NCI-H1105 (cell line): ENCODE measurements at regions not wholly inside any gene's neighbourhood (a gene's known extent, or its start where the extent isn't known, plus 50 kb on each side); places are given as distances from the start of the nearest gene placed in this dataset.
"Not testable (repeated sequence)": the region's sequence is repeated elsewhere in the genome, so short reads cannot be mapped to it uniquely, and the experiment has no call there.

Source experiments
- DNase-seq: peaks from one replicate; lab custom pipeline; 2025; lab: John Stamatoyannopoulos, UW

DNA sequence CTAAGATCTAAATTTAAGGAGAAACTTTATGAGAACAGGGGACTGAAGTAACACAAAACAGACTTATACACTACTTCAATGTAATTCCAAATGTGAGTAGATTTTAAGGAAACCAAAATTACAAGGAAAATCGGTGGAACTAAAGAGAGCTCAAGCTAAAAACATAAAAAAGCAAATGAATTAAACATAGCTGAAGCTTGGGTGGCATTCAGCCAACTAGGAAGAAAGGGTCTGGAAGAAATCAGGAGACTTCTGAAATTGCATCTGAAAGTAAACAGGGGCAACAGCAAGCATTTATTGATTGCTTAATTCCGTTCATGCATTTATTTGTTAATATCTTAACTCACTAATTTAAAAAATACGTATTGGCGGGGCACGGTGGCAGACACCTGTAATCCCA, 727.3 kb upstream of the PKDCC start:
- DNase-seq = no peak

DNA sequence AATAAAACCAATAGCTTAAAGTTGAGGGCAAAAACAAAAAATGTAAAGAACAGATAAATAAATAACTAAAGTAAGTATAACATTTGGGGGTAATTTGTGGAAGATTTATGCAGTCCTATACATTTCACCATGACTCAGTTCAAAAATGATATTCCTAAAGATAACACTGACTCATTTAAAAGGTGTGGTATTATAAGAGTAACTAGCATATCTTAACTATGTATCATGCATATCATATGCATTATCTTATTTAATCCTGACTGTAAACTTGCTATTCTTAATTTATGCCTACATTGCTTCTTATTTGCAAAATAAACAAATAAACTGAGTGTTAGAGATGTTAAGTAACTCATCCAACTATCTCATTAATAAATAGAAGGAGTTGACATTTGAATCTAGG, 726.5 kb upstream of the PKDCC start:
- no peak for DNase-seq

DNA sequence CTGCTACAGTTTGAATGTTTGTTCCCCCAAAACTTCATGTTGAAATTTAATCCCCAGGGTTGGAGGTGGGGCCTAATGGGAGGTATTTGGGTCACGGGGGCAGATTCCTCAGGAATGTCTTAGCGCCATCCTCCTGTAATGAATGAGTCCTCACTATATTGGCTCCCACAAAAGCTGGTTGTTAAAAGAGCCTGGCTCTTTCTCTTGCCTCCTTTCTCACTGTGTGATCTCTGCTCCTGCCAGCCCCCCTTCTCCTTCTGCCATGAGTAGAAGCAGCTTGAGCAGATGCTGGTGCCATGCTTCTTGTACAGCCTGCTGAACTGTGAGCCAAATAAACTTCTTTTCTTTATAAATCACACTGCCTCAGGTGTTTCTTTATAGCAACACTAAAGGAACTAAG, 721.0 kb upstream of the PKDCC start:
- DNase-seq = no peak

DNA sequence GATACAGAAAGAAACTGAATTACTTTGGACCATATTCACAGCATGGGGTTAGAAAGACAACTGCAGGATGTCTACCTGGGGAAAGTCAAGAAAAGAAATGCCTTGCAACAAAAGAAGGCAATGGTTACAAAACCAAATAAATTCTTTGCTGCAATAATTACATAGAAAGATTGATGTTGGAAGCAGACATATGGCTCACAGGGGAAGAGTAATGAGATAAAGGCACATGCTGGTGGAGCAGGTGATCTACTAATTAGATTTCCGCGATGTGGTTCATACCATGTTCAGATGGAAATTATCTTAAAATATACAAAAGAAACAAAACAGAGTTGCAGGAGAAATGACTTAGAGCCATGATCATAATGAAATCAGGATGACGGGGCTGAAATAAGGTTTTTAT, 718.8 kb upstream of the PKDCC start:
- DNase-seq = no peak

DNA sequence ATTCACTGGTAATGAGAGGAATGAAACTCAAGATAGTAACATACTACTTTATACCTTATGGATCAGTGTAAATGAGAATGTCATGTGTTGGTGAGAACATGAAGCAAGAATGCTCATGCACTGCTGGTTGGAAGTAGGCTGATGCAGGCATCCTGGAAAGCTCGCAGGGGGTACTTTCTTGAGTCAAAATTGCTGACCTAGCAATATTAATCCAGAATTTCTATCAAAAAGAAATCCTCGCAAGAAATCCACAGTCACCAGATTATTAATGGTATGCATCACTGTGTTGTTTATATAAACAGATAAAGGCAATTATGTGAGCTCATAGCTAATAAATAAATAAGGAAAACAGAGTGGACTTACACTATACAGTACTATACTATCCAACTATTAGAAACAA, 713.7 kb upstream of the PKDCC start:
- DNase-seq = no peak

DNA sequence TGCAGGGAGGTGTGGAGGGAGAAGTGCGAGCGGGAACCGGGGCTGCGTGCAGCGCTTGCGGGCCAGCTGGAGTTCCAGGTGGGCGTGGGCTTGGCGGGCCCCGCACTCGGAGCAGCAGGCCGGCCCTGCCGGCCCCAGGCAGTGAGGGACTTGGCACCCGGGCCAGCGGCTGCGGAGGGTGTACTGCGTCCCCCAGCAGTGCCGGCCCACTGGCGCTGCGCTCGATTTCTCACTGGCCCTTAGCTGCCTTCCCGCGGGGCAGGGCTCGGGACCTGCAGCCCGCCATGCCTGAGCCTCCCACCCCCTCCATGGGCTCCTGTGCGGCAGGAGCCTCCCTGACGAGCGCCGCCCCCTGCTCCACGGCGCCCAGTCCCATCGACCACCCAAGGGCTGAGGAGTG, 712.2 kb upstream of the PKDCC start:
- DNase-seq = not testable (repeated sequence)

DNA sequence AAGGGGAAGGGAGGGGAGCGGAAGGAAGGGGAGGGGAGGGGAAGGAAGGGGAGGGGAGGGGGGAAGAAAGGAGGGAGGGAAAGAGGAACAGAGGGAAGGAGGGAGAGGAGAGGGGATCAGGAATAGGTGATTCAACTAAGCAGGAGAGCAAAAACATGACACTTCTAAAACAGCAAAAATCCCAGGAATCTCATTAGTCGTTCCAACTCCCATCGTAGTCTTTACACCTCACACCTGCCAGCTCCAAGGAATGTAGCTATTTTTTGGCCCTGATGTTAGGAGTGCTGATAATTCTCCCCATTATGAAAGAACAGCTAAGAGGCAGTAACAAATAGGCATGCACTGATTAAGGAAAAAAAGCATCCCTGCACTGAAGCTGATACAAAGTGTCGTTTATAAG, 709.9 kb upstream of the PKDCC start:
- DNase-seq = no peak

DNA sequence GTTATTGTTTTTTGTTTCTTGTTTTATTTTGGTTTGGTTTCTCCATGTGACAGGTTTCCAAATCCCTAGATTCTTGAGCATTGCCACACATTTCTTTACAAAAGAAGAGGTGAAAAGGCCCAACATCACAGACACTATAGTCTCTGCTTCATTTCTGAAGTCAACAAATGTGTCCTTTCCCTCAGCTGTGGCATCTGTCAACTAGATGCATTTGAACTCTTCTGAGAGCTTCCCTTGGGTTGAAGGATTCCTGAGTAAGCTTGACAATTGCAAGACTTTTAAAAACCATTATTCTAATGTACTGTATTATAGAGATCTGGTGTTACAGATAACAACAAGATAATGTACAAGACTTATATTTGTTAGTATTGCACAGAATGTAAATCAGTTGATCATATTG, 703.3 kb upstream of the PKDCC start:
- DNase-seq = no peak

DNA sequence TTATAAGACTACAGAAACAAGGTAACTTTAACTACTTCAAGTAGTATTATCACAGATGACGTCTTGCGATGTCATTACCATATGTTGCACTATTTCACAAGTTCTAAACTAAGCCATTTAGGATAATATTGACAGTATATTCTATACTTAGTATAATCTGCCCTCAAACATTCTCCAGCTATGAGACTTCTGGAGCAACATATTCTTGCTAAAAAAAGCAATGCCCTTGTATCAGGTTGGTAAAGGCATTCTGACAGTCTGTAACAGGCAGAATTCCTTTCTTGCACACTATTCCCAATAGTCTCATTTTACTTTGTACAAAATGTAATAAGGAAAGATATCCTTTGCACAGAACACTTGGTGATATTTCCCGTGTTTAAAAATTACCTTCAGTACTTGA, 694.8 kb upstream of the PKDCC start:
- no peak for DNase-seq

DNA sequence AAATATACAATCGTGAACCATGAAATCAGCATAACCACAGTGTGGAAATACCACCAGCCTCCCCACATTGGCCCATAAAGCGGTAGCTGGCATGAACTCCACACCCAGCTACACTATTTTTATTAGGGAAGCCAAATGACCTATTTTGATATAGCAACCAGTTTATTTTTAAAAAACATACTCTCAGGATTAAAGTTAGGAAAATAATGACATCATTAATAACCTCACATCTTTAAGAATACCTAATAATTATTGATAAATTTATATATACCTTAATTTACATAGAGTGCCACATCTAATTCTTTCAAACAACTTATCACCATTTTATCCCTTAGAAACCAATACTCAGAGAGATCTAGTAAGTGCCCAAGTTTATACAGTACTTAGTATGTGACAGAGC, 692.0 kb upstream of the PKDCC start:
- no peak for DNase-seq

DNA sequence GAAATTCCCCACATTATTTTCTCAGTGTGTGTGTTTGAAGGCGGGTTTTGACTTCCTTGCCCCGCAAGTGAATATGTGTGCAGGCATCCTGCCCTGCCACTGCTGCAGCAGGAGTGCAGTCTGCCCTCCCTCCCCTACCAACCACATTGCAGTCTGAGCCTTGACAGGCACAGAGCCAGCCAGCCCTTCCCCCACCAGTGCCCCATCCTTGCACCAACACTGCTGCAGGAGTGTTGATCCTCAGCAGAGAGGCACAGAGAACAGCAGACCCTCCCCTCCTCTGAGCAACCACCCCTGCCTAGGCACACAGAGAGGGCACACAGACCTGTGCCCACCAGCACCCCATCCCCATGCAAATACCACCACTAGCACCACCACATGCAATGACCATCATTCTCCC, 683.0 kb upstream of the PKDCC start:
- no peak for DNase-seq

DNA sequence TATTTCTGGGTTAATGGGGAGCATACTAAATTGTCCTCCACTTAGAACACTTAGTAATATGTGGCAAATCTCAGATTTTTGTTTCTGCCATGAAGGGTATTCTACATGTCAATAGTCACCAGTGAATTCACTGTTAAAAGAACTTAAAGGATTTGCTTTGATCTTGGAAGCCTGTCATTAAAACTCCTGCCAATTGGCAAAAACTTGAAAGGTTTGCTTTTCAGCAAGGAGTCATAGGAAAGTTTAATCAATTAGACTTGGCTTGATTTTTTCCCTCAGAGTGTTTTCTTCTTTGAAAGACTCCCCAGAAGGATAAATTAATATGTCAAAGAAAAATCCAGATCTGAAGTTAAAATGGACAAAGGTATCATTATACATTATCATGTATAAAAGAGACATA, 671.9 kb upstream of the PKDCC start:
- no peak for DNase-seq

DNA sequence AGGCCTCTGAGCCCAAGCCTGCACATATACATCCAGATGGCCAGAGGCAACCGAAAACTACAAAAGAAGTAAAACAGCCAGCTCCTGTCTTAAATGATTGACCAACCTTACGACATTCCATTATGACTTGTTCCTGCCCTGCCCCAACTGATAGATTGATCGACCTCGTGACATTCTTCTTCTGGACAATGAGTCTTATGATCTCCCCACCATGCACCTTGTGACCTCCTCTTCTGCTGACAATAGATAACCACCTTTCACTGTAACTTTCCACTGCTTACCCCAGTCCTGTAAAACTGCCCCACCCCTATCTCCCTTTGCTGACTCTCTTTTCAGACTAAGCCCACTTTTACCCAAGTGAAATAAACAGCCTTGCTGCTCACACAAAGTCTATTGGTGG, 670.0 kb upstream of the PKDCC start:
- DNase-seq = no peak

DNA sequence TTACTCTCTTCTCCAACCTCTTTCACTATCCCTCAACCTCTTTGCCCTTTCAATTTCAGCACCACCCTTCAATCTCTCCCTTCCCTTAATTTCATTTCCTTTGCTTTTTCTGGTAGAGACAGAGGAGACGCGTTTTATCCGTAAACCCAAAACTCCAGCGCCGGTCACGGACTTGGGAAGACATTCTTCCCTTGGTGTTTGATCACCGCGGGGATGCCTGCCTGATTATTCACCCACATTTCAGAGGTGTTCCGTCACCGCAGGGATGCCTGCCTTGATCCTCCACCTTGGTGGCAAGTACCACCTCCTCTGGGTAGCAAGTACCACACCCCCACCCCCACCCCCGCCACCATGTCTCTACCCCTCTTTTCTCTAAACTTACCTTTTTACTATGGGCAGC, 669.4 kb upstream of the PKDCC start:
- DNase-seq = no peak

DNA sequence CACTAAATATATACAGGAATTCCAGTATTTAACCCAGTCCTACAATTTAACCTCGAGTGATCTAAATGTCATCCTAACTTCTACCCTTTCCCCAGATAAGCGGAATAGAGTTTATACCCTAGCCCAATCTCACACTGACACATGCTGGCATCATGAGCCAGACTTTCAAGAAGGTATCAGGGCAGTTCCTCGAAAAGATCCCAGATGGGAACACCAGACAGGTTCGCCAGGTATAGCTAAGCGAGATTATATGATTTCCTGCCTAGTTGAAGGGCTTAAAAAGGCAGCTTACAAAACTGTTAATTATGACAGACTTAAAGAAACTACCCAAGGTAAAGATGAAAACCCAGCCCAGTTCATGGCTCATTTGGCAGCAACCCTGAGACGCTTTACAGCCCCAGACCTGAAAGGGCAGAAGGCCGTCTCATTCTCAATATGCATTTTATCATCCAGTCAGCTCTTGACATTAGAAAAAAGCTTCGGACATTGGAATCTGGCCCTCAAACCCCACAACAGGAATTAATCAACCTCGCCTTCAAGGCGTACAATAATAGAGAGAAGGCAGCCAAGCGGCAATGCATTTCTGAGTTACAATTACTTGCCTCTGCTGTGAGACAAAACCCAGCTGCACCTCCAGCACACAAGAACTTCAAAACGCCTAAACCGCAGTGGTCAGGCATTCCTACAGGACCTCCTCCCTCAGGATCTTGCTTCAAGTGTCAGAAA, 668.2 kb upstream of the PKDCC start:
- DNase-seq = no peak

DNA sequence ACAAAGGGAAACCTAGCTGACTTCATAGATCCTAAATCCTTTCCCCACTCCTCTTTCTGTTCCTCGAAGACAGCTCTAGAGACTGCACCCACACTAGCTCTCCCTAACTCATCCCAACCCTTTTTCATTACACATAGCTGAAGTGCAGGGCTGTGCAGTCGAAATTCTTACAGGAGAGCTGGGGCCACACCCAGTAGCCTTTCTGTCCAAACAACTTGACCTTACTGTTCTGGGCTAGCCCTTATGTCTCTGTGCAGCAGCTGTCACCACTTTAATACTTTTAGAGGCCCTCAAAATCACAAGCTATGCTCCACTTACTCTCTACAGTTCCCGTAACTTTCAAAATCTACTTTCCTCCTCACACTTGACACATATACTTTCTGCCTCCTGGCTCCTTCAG, 666.1 kb upstream of the PKDCC start:
- no peak for DNase-seq

DNA sequence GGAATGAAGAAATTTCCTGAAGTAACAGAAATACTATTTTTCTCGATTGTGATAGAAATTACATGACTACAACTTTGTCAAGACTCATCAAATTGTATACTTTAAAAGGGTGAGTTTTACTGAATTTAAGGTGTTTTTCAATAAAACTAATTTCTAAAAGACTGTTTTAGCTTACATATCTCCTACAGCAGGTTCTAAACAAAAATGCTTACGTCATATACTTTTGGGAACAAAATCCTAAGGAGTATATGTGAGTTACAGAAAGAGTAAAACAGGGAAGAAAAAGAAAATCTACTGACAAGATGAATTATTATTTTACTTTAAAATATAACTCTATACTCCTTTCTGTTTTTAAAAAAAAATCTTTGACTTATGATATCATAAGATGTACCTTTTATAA, 660.3 kb upstream of the PKDCC start:
- DNase-seq = no peak

DNA sequence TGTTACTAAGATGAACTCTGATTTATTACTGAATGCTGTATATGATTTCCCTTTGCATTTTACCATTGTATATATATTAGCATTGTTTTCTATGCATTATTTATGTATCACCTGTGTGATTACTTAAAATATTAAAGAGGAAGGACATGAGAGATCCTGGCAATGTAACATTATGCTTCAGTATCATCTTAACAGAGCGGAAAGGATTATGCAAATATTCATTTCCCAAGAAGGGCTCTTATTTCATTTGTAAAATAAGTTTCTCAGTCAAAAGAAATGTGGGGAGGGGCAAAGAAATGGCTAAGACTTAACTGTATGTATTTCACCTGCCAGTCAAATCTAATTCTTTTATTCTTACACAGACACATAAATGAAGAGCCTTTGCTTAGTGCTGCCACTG, 654.2 kb upstream of the PKDCC start:
- DNase-seq = no peak

DNA sequence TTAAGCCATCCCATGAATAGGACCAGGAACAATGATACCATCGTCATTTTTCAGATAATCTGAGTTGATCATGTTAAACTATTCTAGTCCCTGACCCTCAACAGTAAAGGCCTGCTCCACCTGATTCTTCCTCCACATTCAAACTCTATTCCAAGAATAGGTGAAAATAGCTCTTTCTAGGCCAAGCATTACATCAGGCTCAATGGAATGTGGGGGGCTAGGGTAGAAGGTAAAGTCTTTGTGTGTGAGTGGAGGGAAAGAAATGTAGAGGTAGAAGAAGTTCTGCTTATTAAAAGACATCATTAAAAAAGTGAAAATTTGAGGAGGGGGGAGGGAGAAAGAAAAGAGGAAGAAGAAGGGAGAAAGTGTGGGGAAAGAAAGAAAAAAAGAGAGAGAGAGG, 653.3 kb upstream of the PKDCC start:
- DNase-seq = no peak

DNA sequence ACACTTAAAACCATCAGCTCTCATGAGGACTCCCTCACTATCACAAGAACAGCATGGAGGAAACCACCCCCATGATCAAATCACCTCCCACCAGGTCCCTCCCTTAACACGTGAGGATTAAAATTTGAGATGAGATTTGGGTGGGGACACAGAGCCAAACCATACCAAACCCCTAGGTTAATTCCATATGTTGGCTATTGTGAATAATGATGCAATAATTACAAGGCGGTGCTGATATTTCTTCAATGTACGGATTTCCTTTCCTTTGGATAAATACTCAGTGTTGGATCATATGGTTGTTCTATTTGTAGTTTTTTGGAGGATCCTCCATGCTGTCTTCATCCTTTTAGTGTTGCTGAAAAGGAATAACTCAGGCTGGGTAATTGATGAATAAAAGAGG, 652.1 kb upstream of the PKDCC start:
- no peak for DNase-seq

DNA sequence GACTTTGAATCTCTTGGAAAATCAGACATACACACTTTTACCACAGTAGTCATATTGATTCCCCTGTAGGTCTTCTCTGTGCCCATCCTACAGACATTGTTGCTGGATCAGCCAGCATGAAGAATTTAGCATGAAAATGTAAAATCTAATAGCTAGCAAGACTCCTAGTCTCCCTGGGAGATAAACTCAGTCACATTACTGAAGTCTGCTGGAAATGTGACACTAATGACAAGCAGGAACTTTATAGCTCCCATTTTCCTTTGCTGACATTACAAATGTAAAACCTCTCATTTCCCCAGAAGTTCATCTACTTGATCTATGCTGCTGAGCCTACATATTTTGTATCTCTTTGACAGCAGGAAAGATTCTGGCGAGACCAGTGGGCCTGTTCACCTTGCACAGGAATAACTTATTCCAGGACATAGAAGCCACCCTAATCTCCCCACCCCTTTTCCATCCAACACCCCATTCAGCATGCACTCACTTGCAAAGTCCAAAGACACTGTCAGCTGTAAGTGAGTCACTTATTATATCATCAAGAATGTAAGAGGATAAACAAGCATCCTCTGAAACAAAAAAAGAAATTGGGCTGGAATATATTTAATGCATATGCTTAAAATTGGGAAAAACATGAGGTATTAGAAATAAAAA, 648.3 kb upstream of the PKDCC start:
- no peak for DNase-seq

DNA sequence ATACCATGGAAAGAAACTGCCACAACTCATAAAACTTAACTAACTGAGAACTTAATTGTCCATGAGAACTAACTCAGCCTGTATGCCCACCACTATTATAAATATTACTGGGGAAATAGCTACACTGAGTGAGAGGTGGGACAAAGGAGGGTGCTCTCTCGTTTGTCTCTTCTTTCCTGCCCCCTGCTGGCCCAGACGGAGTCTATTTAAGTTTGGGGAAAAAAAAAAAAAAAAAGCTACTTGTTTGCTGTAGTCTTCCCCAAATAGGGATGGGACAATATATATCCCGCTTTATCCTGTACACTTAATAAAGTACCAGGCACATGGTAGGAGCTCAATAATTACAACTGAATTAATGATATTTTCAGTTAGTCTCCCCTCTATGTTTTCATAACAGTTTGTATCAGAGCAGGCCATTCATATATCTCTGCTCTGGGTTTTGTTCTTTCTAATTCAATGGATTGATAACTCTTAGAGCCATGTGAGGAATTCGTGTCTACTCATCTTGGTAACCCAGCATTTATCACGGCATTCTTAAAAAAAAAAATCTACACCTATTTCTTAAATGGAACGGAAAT, 647.6 kb upstream of the PKDCC start:
- DNase-seq = no peak

DNA sequence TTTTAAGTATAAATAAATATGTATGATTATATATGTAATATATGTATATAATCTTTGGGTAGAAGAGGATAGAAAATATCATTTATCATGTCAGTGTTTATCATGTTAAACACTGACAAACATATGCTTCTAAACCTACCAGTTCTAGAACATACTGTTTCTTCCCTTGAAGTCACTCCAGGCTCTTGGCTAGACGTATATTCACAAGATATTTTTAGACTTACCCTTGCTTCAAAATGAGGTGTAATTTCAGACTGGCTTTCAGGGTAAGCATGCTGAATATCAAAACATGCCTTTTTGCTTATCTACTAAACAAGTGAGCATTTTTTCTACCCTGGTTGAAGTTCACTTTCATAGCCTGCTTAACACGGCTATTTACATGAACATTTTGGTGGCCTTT, 642.4 kb upstream of the PKDCC start:
- DNase-seq = no peak

DNA sequence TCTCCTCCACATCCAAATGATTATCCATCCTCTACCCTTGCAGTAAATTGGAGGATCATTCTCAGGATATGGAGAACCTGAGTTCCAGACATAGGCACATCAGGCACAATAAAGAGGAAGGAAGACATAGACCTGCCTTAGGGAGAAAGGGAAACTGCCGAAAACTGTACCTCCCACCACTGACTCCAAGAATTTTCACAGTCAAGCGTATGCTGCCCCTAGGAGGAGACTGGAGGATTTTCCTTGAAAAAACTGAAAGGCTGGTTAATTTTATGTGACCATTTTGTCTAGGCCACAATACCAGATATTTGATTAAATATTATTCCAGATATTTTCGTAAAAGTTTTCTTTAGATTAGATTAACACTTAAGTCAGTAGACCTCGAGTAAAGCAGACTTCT, 638.5 kb upstream of the PKDCC start:
- no peak for DNase-seq
